ENCODE measurements at regions not wholly inside any gene's neighbourhood (a gene's known extent, or its start where the extent isn't known, plus 50 kb on each side); places are given as distances from the start of the nearest gene placed in this dataset.

GRCh38 chr5:2461701-2462691 lies 289.5 kb downstream of the IRX2 start:
- no peak for DNase-seq (ENCODE audit: low read depth in 2 of 3, low spot score in 2 of 3)

- DNase-seq (ENCODE audit: low read depth in 2 of 3, low spot score in 2 of 3) = no peak
Observed at GRCh38 chr5:2460098-2460497, 291.4 kb downstream of the IRX2 start.

GRCh38 chr5:2459251-2459650 lies 292.2 kb downstream of the IRX2 start:
- no peak for DNase-seq (ENCODE audit: low read depth in 2 of 3, low spot score in 2 of 3)

- no peak for DNase-seq (ENCODE audit: low read depth in 2 of 3, low spot score in 2 of 3)
Observed at GRCh38 chr5:2455878-2456277, 295.6 kb downstream of the IRX2 start.

- no peak for DNase-seq (ENCODE audit: low read depth in 2 of 3, low spot score in 2 of 3)
Observed at GRCh38 chr5:2454876-2455275, 296.6 kb downstream of the IRX2 start.

- no peak for DNase-seq (ENCODE audit: low read depth in 2 of 3, low spot score in 2 of 3)
Observed at GRCh38 chr5:2453781-2454180, 297.7 kb downstream of the IRX2 start.

DNA sequence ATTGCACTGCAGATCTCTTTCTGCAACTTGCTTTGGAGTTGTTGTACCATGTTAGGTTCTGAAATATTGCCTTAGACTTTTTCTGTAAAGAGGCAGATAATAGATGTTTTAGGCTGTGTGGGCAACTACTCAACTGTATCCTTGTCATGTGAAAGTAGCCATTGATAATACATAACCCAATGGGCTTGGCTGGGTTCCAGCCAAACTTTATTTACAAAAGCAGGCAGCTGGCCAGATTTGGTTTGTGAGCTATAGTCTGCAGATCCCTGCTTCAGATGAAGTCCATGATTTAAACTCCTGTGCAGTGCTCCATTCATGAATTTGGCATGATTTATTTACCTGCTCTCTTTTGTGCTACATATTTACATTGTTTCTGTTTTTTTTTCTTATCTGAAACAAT lies 300.4 kb downstream of the IRX2 start:
- no peak for DNase-seq (ENCODE audit: low read depth in 2 of 3, low spot score in 2 of 3)

- no peak for DNase-seq (ENCODE audit: low read depth in 2 of 3, low spot score in 2 of 3)
Observed at GRCh38 chr5:2442496-2443354, 308.8 kb downstream of the IRX2 start.

DNA sequence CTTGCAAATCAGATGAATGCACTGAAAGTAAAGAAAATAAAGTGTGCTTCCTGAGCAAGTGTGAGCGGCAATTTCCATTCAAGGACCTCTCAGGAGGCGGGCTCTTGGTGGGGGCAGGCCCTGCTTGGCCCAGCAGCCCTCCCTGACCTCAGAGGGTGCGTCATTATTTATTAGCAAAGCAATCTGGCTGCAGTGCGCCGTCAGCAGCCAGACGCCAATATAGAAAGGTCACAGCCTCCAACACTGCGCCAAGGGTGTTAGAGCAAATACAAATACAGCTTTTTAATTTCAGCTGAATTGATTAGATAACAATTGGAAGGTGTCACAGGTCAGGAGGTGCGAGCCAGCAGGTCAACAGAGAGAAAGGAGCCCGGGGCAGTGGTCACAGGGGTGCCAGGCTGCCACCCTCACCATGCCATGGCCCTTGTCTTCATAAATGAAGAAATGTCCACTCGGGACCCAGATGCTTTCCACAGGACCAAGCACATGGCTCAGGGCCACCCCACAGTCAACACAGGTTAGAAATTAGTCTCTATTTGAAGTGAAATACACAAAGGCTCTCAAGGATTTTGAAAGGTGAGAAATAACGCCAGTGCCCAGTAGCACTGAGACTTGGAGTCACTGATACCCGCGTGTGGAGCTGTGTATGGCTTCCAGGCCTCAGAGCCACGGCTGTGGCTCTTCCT lies 309.8 kb downstream of the IRX2 start:
- DNase-seq (ENCODE audit: low read depth in 2 of 3, low spot score in 2 of 3) = no peak

GRCh38 chr5:2439608-2440007 lies 311.9 kb downstream of the IRX2 start:
- no peak for DNase-seq (ENCODE audit: low read depth in 2 of 3, low spot score in 2 of 3)

DNA sequence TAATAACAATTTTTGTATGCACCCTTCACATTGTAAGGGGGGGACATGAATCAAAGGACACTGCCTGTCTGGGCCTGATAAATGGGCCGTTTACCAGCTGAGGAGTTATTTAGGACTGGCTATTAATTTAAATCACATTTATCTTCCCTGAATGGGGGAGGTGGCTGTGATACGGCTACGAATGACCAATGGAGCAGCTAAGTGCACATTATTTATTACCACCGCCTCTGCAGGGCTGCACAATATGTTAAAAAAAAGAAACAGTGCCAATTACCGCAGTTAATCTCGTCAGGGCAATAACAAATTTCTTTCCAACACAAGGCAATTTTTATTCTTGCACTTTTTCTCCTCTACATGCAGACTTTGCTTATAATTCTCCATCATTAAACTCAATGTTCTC lies 318.4 kb downstream of the IRX2 start:
- DNase-seq (ENCODE audit: low read depth in 2 of 3, low spot score in 2 of 3) = no peak

- no peak for DNase-seq (ENCODE audit: low read depth in 2 of 3, low spot score in 2 of 3)
Observed at GRCh38 chr5:2432076-2432920, 319.2 kb downstream of the IRX2 start.

DNA sequence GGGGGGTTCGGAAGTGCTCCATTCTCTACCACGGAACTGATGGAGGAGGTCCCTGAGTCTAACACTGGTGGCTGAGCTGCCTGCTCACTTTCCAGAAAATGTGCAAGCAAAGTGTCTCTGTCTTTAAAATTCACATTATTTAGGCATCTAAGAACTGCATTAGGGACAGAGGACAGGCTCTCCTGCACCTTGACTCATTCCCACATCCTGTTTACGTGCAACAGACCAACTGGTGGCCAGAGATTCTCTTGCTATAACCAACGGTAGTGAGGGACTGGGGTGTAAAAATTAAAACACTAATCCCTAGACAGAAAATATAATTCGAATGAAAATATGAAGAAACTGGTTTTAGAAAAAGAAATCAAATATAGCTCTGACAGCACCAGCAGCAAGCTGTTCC lies 320.9 kb downstream of the IRX2 start:
- DNase-seq (ENCODE audit: low read depth in 2 of 3, low spot score in 2 of 3) = no peak

DNA sequence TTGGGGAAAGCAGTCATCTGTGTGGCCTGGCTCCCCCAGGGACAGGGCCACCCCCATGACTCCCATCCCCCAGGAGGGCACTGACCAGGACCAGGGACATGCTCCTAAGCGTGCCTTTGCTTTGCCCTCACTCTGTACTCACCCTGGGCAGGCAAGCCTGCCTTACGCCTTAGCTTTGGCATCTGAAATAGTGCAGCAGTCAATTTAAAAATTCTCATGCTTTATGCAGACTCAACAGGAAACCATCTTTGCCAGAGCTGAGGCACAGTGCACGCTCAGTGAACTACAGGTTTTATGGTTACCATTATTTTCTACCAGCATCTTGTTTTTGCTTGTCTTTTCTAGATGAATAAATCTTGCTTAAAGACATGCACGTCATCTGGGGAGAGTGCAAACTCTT lies 323.5 kb downstream of the IRX2 start:
- DNase-seq (ENCODE audit: low read depth in 2 of 3, low spot score in 2 of 3) = no peak

GRCh38 chr5:2423634-2424033 lies 327.8 kb downstream of the IRX2 start:
- DNase-seq (ENCODE audit: low read depth in 2 of 3, low spot score in 2 of 3) = no peak

GRCh38 chr5:2417301-2417700 lies 334.2 kb downstream of the IRX2 start:
- no peak for DNase-seq (ENCODE audit: low read depth in 2 of 3, low spot score in 2 of 3)

DNA sequence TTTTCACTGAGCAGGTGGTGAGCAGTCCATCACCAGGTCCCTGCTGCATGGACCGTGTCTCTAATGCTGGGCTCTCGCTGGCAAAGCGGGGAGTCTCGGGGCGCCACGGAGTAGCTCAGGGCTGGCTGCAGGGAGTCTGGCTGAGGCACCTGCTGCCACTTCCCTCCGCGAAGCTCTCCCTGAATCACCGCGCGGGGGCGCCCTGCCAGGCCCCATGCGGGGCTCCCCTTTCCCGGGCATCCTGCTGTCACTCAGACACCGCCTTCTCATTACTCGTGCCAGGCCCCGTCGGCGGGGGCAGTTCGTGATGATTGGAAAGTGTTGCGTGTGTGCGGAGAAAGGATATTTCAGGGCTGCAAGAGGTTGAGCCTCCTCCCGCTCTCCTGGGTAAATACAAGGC lies 335.8 kb downstream of the IRX2 start:
- no peak for DNase-seq (ENCODE audit: low read depth in 2 of 3, low spot score in 2 of 3)

DNA sequence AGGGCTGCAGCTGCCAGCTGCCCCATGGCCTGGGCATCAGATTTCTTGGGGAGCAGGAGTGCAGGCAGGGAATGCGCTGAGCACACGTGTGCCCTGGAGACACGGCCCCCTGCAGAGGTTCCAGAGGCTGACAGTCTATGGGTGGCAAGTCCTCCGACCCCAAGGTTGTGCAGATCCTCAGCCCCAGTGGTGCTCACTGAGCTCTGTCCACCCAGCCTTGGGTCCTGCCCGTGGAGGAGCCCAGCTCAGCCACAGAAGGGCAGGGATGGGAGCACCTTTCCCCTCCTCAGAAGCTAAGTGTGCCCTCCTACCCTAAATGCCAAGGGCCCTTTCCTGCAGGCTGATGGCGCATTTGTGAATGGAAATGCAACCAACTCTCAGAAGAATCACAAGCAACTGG lies 341.0 kb downstream of the IRX2 start:
- no peak for DNase-seq (ENCODE audit: low read depth in 2 of 3, low spot score in 2 of 3)

DNA sequence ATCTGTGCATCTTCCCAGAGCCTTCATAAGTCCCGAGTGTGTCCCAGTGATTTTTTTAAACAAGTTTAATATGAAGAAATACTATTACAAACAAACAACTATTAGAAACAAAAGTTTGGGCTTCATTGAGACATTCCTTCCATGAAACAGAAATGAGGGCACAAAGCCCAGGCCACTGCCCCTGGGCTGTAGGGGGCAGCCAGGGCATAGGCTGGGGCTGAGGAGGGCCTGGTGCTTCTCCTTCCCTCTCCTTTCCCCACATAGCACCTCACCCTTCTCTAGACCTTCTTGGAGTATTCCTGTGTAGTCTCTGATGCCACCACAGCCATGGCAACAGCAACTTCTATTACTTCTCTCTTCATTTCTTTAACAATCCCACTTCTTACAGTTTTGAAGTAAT lies 348.2 kb downstream of the IRX2 start:
- DNase-seq (ENCODE audit: low read depth in 2 of 3, low spot score in 2 of 3) = no peak

- no peak for DNase-seq (ENCODE audit: low read depth in 2 of 3, low spot score in 2 of 3)
Observed at GRCh38 chr5:2399804-2400203, 351.7 kb downstream of the IRX2 start.
